AG09319 (cell line): ENCODE measurements at regions not wholly inside any gene's neighbourhood (a gene's known extent, or its start where the extent isn't known, plus 50 kb on each side); places are given as distances from the start of the nearest gene placed in this dataset.
"Not testable (repeated sequence)": the region's sequence is repeated elsewhere in the genome, so short reads cannot be mapped to it uniquely, and the experiment has no call there.

Source experiments
- DNase-seq: peaks from one replicate; pipeline ENCODE4 v3.0.0-alpha.2; 2010; ENCODE audit warnings: low read depth; ENCODE audit errors: extremely low read depth
- CTCF ChIP-seq: IDR thresholded peaks from 2 replicates; pipeline ENCODE4 v1.5.1; 2011; ENCODE audit warnings: low read depth, mild to moderate bottlenecking, inconsistent platforms, low read length, moderate library complexity

GRCh38 chrX:99305573-99305972, 1104.5 kb downstream of the PCDH19 start:
- no peak for TF ChIP-seq CTCF
- no peak for DNase-seq

- TF ChIP-seq CTCF = peak; percentile 16
- no peak for DNase-seq
These were observed 1108.1 kb downstream of the PCDH19 start for GRCh38 chrX:99301990-99302389.

GRCh38 chrX:99271641-99272040, 1138.4 kb downstream of the PCDH19 start:
- no peak for TF ChIP-seq CTCF
- no peak for DNase-seq

GRCh38 chrX:99266255-99266654, 1143.8 kb downstream of the PCDH19 start:
- no peak for TF ChIP-seq CTCF
- DNase-seq = no peak

GRCh38 chrX:99248180-99248579, 1161.9 kb downstream of the PCDH19 start:
- no peak for DNase-seq
- no peak for TF ChIP-seq CTCF

- no peak for TF ChIP-seq CTCF
- DNase-seq = no peak
These were observed 1168.1 kb downstream of the PCDH19 start for GRCh38 chrX:99242001-99242400.

GRCh38 chrX:99234384-99234783, 1175.7 kb downstream of the PCDH19 start:
- not testable (repeated sequence) for DNase-seq

GRCh38 chrX:99192421-99192820, 1217.7 kb downstream of the PCDH19 start:
- DNase-seq = no peak
- TF ChIP-seq CTCF = no peak
